Esophagus (tissue), 2 donors: ENCODE measurements at regions not wholly inside any gene's neighbourhood (a gene's known extent, or its start where the extent isn't known, plus 50 kb on each side); places are given as distances from the start of the nearest gene placed in this dataset.

Source experiments
- H3K27ac ChIP-seq, 2 donors: one replicate each; pipeline ENCODE4 v1.5.1; 2013; ENCODE audit warnings: low read depth in 2 of 2, mild to moderate bottlenecking in 2 of 2, inconsistent platforms in 1 of 2, low read length in 1 of 2, moderate library complexity in 1 of 2
- H3K27me3 ChIP-seq, 2 donors: one replicate each; pipeline ENCODE4 v1.6.1; 2013; ENCODE audit warnings: low read length in 2 of 2, control low read depth in 1 of 2, mild to moderate bottlenecking in 1 of 2; ENCODE audit not compliant: insufficient read depth in 2 of 2, control insufficient read depth in 1 of 2
- H3K36me3 ChIP-seq, 2 donors: one replicate each; pipeline ENCODE4 v1.6.1; 2013; ENCODE audit warnings: low read length in 1 of 2; ENCODE audit not compliant: control insufficient read depth in 2 of 2, insufficient read depth in 2 of 2
- H3K4me1 ChIP-seq, 2 donors: one replicate each; pipeline ENCODE4 v1.6.1; 2013; ENCODE audit warnings: low read length in 1 of 2; ENCODE audit not compliant: control insufficient read depth in 2 of 2, insufficient read depth in 2 of 2
- H3K4me3 ChIP-seq, 2 donors: one replicate each; pipeline ENCODE4 v1.5.1; 2013; ENCODE audit warnings: low read length in 2 of 2, mild to moderate bottlenecking in 2 of 2, low read depth in 1 of 2, moderate library complexity in 1 of 2
- H3K9me3 ChIP-seq, 2 donors: one replicate each; pipeline ENCODE4 v1.6.1; 2013; ENCODE audit warnings: mild to moderate bottlenecking in 2 of 2, low read depth in 1 of 2, low read length in 1 of 2, moderate library complexity in 1 of 2; ENCODE audit not compliant: control insufficient read depth in 2 of 2, insufficient read depth in 1 of 2
- WGBS, 2 donors: extraction: QIAGEN DNeasy Blood & Tissue Kit; methylation state at CpG; one replicate each; pipeline ENCODE4 v1.1.7; 2013; 5-methylcytosine and 5-hydroxymethylcytosine counted together
- donor health status: healthy with polysubstance abuse.
- donor health status: Bipolar disorder and iron deficiency.

- no peaks in the 10 kb centered on the region for H3K9me3 ChIP-seq
- H3K27me3 ChIP-seq = no peaks in the 10 kb centered on the region
- no peaks in the 10 kb centered on the region for H3K36me3 ChIP-seq
- peak overlapping the region; percentile 99 for H3K27ac ChIP-seq
- peak overlapping the region; percentile 57 to 58 for H3K4me3 ChIP-seq
- 66 to 69% methylated on average over 10 of the region's 10 CpGs for WGBS, 2 donors
- H3K4me1 ChIP-seq = peaks cover 4 to 18% of the 10 kb centered on the region in 2 donors
These were observed 109.4 kb downstream of the ARF6 start for GRCh38 chr14:50001999-50002925.

- WGBS, 2 donors = 16 to 23% methylated on average over 7 of the region's 7 CpGs
- peak overlapping the region; percentile 97 to 99 for H3K27ac ChIP-seq
- no peaks in the 10 kb centered on the region for H3K27me3 ChIP-seq
- peak overlapping the region; percentile 57 to 58 for H3K4me3 ChIP-seq
- H3K4me1 ChIP-seq = peaks cover 4 to 18% of the 10 kb centered on the region in 2 donors
- H3K36me3 ChIP-seq = no peaks in the 10 kb centered on the region
- no peaks in the 10 kb centered on the region for H3K9me3 ChIP-seq
These were observed 110.0 kb downstream of the ARF6 start for GRCh38 chr14:50002926-50003212.

- H3K4me1 ChIP-seq = peaks cover 4 to 18% of the 10 kb centered on the region in 2 donors
- 2 to 3% methylated on average over 53 to 54 of the region's 54 CpGs for WGBS, 2 donors
- no peaks in the 10 kb centered on the region for H3K27me3 ChIP-seq
- no peaks in the 10 kb centered on the region for H3K36me3 ChIP-seq
- no peaks in the 10 kb centered on the region for H3K9me3 ChIP-seq
- peak overlapping the region; percentile 57 to 58 for H3K4me3 ChIP-seq
- peak overlapping the region; percentile 97 to 99 for H3K27ac ChIP-seq
These were observed 110.5 kb downstream of the ARF6 start for GRCh38 chr14:50003213-50004021.

GRCh38 chr14:50006141-50006540, 110.2 kb downstream of the VCPKMT start:
- Histone ChIP-seq H3K27ac (peak overlapping the region; percentile 17 to 44), H3K4me3 (peak overlapping the region in 1 of 2 donors; percentile 8), H3K36me3 (no peaks in the 10 kb centered on the region), H3K9me3 (no peaks in the 10 kb centered on the region), H3K4me1 (peaks cover 2 to 15% of the 10 kb centered on the region in 2 donors), H3K27me3 (no peaks in the 10 kb centered on the region)
- WGBS, 2 donors = 93 to 96% methylated on average over 4 of the region's 4 CpGs

GRCh38 chr14:50007123-50007903, 109.1 kb downstream of the VCPKMT start:
- H3K27me3 ChIP-seq = no peaks in the 10 kb centered on the region
- no peaks in the 10 kb centered on the region for H3K36me3 ChIP-seq
- 41 to 61% methylated on average over 9 of the region's 9 CpGs for WGBS, 2 donors
- H3K4me1 ChIP-seq = peaks cover 2 to 8% of the 10 kb centered on the region in 2 donors
- no peak overlapping the region for H3K4me3 ChIP-seq
- no peaks in the 10 kb centered on the region for H3K9me3 ChIP-seq
- peak overlapping the region; percentile 83 to 99 for H3K27ac ChIP-seq

- peaks cover 0 to 5% of the 10 kb centered on the region in 2 donors for H3K4me1 ChIP-seq
- WGBS, 2 donors = 29 to 56% methylated on average over 2 of the region's 2 CpGs
- no peaks in the 10 kb centered on the region for H3K36me3 ChIP-seq
- H3K27me3 ChIP-seq = no peaks in the 10 kb centered on the region
- H3K4me3 ChIP-seq = no peak overlapping the region
- no peaks in the 10 kb centered on the region for H3K9me3 ChIP-seq
- peak overlapping the region; percentile 87 to 89 for H3K27ac ChIP-seq
These were observed 107.8 kb downstream of the VCPKMT start for GRCh38 chr14:50008562-50008961.

GRCh38 chr14:50008974-50009373, 107.4 kb downstream of the VCPKMT start:
- peaks cover 0 to 5% of the 10 kb centered on the region in 2 donors for H3K4me1 ChIP-seq
- peak overlapping the region; percentile 87 to 89 for H3K27ac ChIP-seq
- no peaks in the 10 kb centered on the region for H3K9me3 ChIP-seq
- no peak overlapping the region for H3K4me3 ChIP-seq
- no peaks in the 10 kb centered on the region for H3K36me3 ChIP-seq
- H3K27me3 ChIP-seq = no peaks in the 10 kb centered on the region
- 78 to 83% methylated on average over 8 of the region's 8 CpGs for WGBS, 2 donors

- Histone ChIP-seq H3K36me3 (no peaks in the 10 kb centered on the region), H3K27me3 (no peaks in the 10 kb centered on the region), H3K27ac (peak overlapping the region in 1 of 2 donors; percentile 29), H3K9me3 (no peaks in the 10 kb centered on the region), H3K4me3 (no peak overlapping the region), H3K4me1 (peaks cover 0 to 5% of the 10 kb centered on the region in 2 donors)
- WGBS, 2 donors = 81 to 84% methylated on average over 7 of the region's 7 CpGs
These were observed 105.6 kb downstream of the VCPKMT start for GRCh38 chr14:50010752-50011151.

GRCh38 chr14:50011242-50011641, 105.1 kb downstream of the VCPKMT start:
- H3K27ac ChIP-seq = no peak overlapping the region
- 89 to 95% methylated on average over 6 of the region's 6 CpGs for WGBS, 2 donors
- H3K9me3 ChIP-seq = no peaks in the 10 kb centered on the region
- H3K36me3 ChIP-seq = no peaks in the 10 kb centered on the region
- H3K4me3 ChIP-seq = no peak overlapping the region
- H3K27me3 ChIP-seq = no peaks in the 10 kb centered on the region
- H3K4me1 ChIP-seq = peaks cover 0 to 5% of the 10 kb centered on the region in 2 donors
